Mesenchymal stem cell (in vitro differentiated cells and primary cell): ENCODE measurements at regions not wholly inside any gene's neighbourhood (a gene's known extent, or its start where the extent isn't known, plus 50 kb on each side); places are given as distances from the start of the nearest gene placed in this dataset.

ENCODE experiments used
- DNase-seq: peaks from one replicate; pipeline ENCODE4 v3.0.0-alpha.2; 2013
- H2AFZ ChIP-seq: one replicate; pipeline ENCODE4 v1.6.1; 2013; ENCODE audit warnings: low read depth, mild to moderate bottlenecking, control low read depth, inconsistent platforms, low read length, moderate library complexity
- H2AK5ac ChIP-seq: 2 replicates; pipeline ENCODE4 v1.6.1; 2013; ENCODE audit warnings: low read length, moderate library complexity, mild to moderate bottlenecking, inconsistent platforms; ENCODE audit not compliant: severe bottlenecking
- H2BK120ac ChIP-seq: one replicate; pipeline ENCODE4 v1.6.1; 2013; ENCODE audit warnings: low read depth, mild to moderate bottlenecking, inconsistent platforms, low read length, moderate library complexity
- H2BK12ac ChIP-seq, 2 experiments: one replicate each; pipeline ENCODE4 v1.6.1; 2013; ENCODE audit warnings: inconsistent platforms in 2 of 2, low read length in 2 of 2, mild to moderate bottlenecking in 2 of 2, moderate library complexity in 2 of 2, control low read depth in 1 of 2
- H2BK15ac ChIP-seq: one replicate; pipeline ENCODE4 v1.6.1; 2013; ENCODE audit warnings: mild to moderate bottlenecking, low read depth, inconsistent platforms; ENCODE audit not compliant: poor library complexity, severe bottlenecking
- H2BK5ac ChIP-seq: 2 replicates; pipeline ENCODE4 v1.6.1; 2013; ENCODE audit warnings: low read depth, mild to moderate bottlenecking, low read length, control low read depth, inconsistent platforms; ENCODE audit not compliant: poor library complexity, severe bottlenecking
- H3K14ac ChIP-seq, 2 experiments: one replicate each; pipeline ENCODE4 v1.6.1; 2013; ENCODE audit warnings: inconsistent platforms in 2 of 2, low read length in 2 of 2, control low read depth in 1 of 2, mild to moderate bottlenecking in 1 of 2, moderate library complexity in 1 of 2
- H3K18ac ChIP-seq, 2 experiments: one replicate each; pipeline ENCODE4 v1.6.1; 2013; ENCODE audit warnings: inconsistent platforms in 2 of 2, low read length in 2 of 2, control low read depth in 1 of 2, low read depth in 1 of 2, mild to moderate bottlenecking in 1 of 2
- H3K23ac ChIP-seq, 2 experiments: one replicate each; pipeline ENCODE4 v1.6.1; 2013; ENCODE audit warnings: inconsistent platforms in 2 of 2, low read length in 2 of 2, mild to moderate bottlenecking in 2 of 2, moderate library complexity in 2 of 2, control low read depth in 1 of 2
- H3K27ac ChIP-seq: 2 replicates; pipeline ENCODE4 v1.5.1; 2013; ENCODE audit warnings: mild to moderate bottlenecking, moderate library complexity, low read length, control low read depth, inconsistent platforms; ENCODE audit not compliant: poor library complexity, severe bottlenecking
- H3K27me3 ChIP-seq, 2 experiments: 2 replicates each; pipeline versions ENCODE4 v1.6.1 to v1.7.0; 2013; ENCODE audit warnings: low read length in 2 of 2, mild to moderate bottlenecking in 2 of 2, moderate library complexity in 2 of 2, control low read depth in 1 of 2, inconsistent platforms in 1 of 2; ENCODE audit not compliant: control insufficient read depth in 1 of 2, insufficient read depth in 1 of 2
- H3K36me3 ChIP-seq, 2 experiments: 2 replicates each; pipeline versions ENCODE4 v1.6.1 to v1.7.0; 2013; ENCODE audit warnings: low read length in 2 of 2, control low read depth in 1 of 2, inconsistent platforms in 1 of 2, low read depth in 1 of 2, mild to moderate bottlenecking in 1 of 2; ENCODE audit not compliant: insufficient read depth in 2 of 2, control insufficient read depth in 1 of 2
- H3K4ac ChIP-seq, 2 experiments: one replicate each; pipeline ENCODE4 v1.6.1; 2013; ENCODE audit warnings: inconsistent platforms in 2 of 2, low read length in 2 of 2, mild to moderate bottlenecking in 2 of 2, moderate library complexity in 2 of 2, control low read depth in 1 of 2, low read depth in 1 of 2
- H3K4me1 ChIP-seq: 2 replicates; pipeline ENCODE4 v1.6.1; 2013; ENCODE audit warnings: low read depth, low read length, control low read depth; ENCODE audit not compliant: control insufficient read depth, insufficient read depth
- H3K4me2 ChIP-seq: 2 replicates; pipeline ENCODE4 v1.6.1; 2013; ENCODE audit warnings: low read length, mild to moderate bottlenecking, inconsistent platforms; ENCODE audit not compliant: poor library complexity, severe bottlenecking
- H3K4me3 ChIP-seq, 2 experiments: 2 replicates each; pipeline versions ENCODE4 v1.5.1 to v1.7.0; 2013; ENCODE audit warnings: low read length in 2 of 2, mild to moderate bottlenecking in 2 of 2, control low read depth in 1 of 2, low read depth in 1 of 2; ENCODE audit not compliant: insufficient read depth in 1 of 2
- H3K79me1 ChIP-seq: replicated peaks from 2 replicates; pipeline ENCODE4 v1.6.1; 2013; ENCODE audit warnings: mild to moderate bottlenecking, control low read depth, low read length, inconsistent platforms; ENCODE audit not compliant: poor library complexity, severe bottlenecking
- H3K9ac ChIP-seq: 2 replicates; pipeline ENCODE4 v1.7.0; 2013; ENCODE audit warnings: mild to moderate bottlenecking, low read length, moderate library complexity
- H3K9me3 ChIP-seq: 2 replicates; pipeline ENCODE4 v1.7.0; 2013; ENCODE audit warnings: mild to moderate bottlenecking, low read length; ENCODE audit not compliant: control insufficient read depth
- H4K8ac ChIP-seq: one replicate; pipeline ENCODE4 v1.6.1; 2013; ENCODE audit warnings: inconsistent platforms, mild to moderate bottlenecking, low read length, moderate library complexity
- H4K91ac ChIP-seq: one replicate; pipeline ENCODE4 v1.6.1; 2013; ENCODE audit warnings: mild to moderate bottlenecking, low read length, inconsistent platforms
- WGBS: methylation state at CpG from one replicate; pipeline ENCODE4 v1.1.7; 2013; ENCODE audit warnings: mixed read lengths; 5-methylcytosine and 5-hydroxymethylcytosine counted together

DNA sequence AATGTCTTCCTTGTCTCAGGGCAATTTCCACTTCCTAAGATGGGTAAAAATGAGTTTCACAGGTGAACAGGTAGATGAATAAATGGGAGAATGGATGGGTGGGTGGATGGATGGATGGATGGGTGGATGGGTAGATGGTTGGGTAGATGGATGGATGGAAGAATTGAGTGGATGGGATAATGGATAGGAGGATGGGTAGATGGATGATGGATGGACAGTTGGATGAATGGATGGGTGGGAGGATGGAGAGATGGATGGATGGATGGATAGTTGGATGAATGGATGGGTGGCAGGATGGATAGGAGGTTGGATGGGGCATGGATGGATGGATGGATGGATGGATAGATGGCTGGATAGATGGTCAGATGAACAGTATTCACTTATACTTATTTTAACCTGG lies 90.9 kb downstream of the LRRC30 start:
- H3K36me3 ChIP-seq, result no peaks in the 10 kb centered on the region
- H3K9me3 ChIP-seq, result no peaks in the 10 kb centered on the region
- H3K27me3 ChIP-seq, result peaks cover 10 to 27% of the 10 kb centered on the region in 2 experiments
- no peaks in the 10 kb centered on the region for H3K79me1 ChIP-seq
- no peak overlapping the region for H2BK15ac ChIP-seq
- H3K4me1 ChIP-seq, result peaks cover 3% of the 10 kb centered on the region
- no peak overlapping the region for H3K18ac ChIP-seq
- no peak overlapping the region for H3K27ac ChIP-seq
- H3K14ac ChIP-seq, result no peak overlapping the region
- no peak overlapping the region for H3K23ac ChIP-seq
- H3K4me2 ChIP-seq, result no peak overlapping the region
- no peak overlapping the region for H3K9ac ChIP-seq
- no peak overlapping the region for H4K8ac ChIP-seq
- H3K4ac ChIP-seq, result no peak overlapping the region
- H2BK120ac ChIP-seq, result no peak overlapping the region
- no peak overlapping the region for H2BK12ac ChIP-seq
- no peak overlapping the region for H2AFZ ChIP-seq
- DNase-seq, result no peak
- H2AK5ac ChIP-seq, result no peak overlapping the region
- no peak overlapping the region for H2BK5ac ChIP-seq
- H4K91ac ChIP-seq, result no peak overlapping the region
- no peak overlapping the region for H3K4me3 ChIP-seq

DNA sequence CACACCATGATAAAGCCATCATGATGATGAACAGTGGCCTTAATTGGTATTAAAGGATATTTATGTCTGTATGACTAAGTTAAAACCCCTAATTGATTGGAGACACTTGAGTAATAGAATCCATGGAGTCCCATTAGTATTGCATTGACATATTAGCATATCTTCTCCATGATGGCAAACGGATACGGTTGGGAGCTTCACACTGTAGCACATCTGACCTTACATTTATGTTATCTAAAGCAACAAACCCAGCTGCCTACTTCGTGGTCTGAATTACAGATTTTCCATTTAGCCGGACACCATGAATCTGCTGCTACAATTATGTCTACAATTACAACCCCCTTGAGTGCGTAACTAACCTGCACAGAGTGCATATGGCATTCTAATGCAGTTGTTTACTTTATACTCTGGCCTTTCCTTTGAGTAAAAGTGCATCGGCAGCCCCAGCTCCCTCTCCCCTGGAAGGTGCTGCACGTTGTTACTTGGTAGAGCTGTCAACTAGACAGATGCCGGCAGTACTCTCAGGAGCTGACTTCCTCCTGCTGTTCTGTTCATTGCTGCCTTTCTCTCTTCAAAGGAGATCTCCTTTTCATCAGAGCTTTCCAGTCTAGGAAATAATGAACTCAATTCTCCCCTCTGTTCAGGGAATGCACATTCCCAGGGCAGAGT lies 92.1 kb downstream of the LRRC30 start:
- peaks cover under 1% of the 10 kb centered on the region for H3K4me1 ChIP-seq
- no peak overlapping the region for H2BK120ac ChIP-seq
- no peak overlapping the region for H2BK15ac ChIP-seq

DNA sequence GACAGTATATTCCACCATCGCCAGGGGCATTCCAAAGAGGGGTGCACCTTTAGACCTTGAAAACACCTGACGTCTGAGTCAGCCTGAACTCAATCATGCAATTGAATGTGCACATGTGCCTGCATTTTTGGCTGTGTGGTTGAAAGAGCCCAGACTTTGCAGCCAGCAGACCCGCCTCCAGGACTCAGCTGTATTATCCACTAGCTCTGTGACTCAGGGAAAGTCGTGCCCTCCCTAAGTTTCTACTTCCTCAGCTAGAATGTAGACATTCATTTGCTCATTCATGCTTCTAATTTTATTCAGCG lies 94.2 kb downstream of the LRRC30 start:
- no peak overlapping the region for H2BK12ac ChIP-seq
- H3K18ac ChIP-seq, result no peak overlapping the region
- H2AK5ac ChIP-seq, result no peak overlapping the region
- H2BK120ac ChIP-seq, result no peak overlapping the region
- no peak overlapping the region for H3K4ac ChIP-seq
- no peak overlapping the region for H2BK5ac ChIP-seq
- no peak overlapping the region for H3K9ac ChIP-seq
- H3K79me1 ChIP-seq, result no peaks in the 10 kb centered on the region
- no peak overlapping the region for H3K27ac ChIP-seq
- no peaks in the 10 kb centered on the region for H3K36me3 ChIP-seq
- H2AFZ ChIP-seq, result no peak overlapping the region
- H2BK15ac ChIP-seq, result no peak overlapping the region
- H3K27me3 ChIP-seq, result peaks cover 0 to 16% of the 10 kb centered on the region in 2 experiments
- DNase-seq, result no peak
- H3K4me1 ChIP-seq, result no peaks in the 10 kb centered on the region
- no peak overlapping the region for H4K91ac ChIP-seq
- H3K4me3 ChIP-seq, result no peak overlapping the region
- H4K8ac ChIP-seq, result no peak overlapping the region
- H3K14ac ChIP-seq, result no peak overlapping the region
- WGBS, result 85% methylated on average over 4 of the region's 5 CpGs
- no peak overlapping the region for H3K23ac ChIP-seq
- H3K9me3 ChIP-seq, result no peaks in the 10 kb centered on the region
- no peak overlapping the region for H3K4me2 ChIP-seq

More for the DNA sequence above, 92.1 kb downstream of the LRRC30 start:
- Histone ChIP-seq H3K4me3 (no peak overlapping the region), H3K79me1 (no peaks in the 10 kb centered on the region), H2BK12ac (no peak overlapping the region), H3K9ac (no peak overlapping the region), H3K4me2 (no peak overlapping the region), H3K18ac (no peak overlapping the region), H2AK5ac (no peak overlapping the region), H3K27me3 (peaks cover 10 to 25% of the 10 kb centered on the region in 2 experiments), H2AFZ (no peak overlapping the region), H3K23ac (no peak overlapping the region), H3K4ac (no peak overlapping the region), H4K8ac (no peak overlapping the region), H3K14ac (no peak overlapping the region), H4K91ac (no peak overlapping the region), H2BK5ac (no peak overlapping the region), H3K27ac (no peak overlapping the region), H3K9me3 (no peaks in the 10 kb centered on the region), H3K36me3 (no peaks in the 10 kb centered on the region)
- DNase-seq, result no peak
- WGBS, result 41% methylated on average over 8 of the region's 8 CpGs

DNA sequence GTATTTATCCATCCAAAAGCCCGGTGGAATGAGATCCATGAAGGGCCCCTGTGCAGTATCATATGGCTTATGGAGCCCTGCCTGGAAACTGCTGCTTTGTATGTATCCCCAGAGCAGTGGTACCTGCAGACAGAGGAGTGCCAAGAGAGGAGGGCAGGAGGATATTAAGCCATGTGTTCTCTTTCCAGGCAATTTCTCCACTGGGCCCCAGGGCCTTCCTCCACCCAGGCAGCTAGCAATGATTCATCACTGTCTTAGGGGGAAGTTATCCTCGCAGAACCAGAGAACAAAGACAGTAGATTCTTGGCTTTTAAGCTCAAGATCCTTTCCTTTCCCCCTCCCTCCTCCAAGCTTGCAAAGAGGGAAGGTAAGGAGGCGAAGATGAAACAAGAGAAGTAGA lies 98.1 kb downstream of the LRRC30 start:
- Histone ChIP-seq H2BK12ac (no peak overlapping the region), H3K14ac (no peak overlapping the region), H3K23ac (no peak overlapping the region), H3K18ac (no peak overlapping the region), H3K9me3 (no peaks in the 10 kb centered on the region), H3K4me3 (no peak overlapping the region), H2BK120ac (no peak overlapping the region), H2AFZ (no peak overlapping the region), H3K4me1 (no peaks in the 10 kb centered on the region), H3K4ac (no peak overlapping the region), H2AK5ac (no peak overlapping the region), H4K91ac (no peak overlapping the region), H4K8ac (no peak overlapping the region), H3K79me1 (no peaks in the 10 kb centered on the region), H2BK15ac (no peak overlapping the region), H3K27ac (no peak overlapping the region), H3K36me3 (no peaks in the 10 kb centered on the region), H3K27me3 (no peaks in the 10 kb centered on the region), H2BK5ac (no peak overlapping the region), H3K4me2 (no peak overlapping the region), H3K9ac (no peak overlapping the region)
- DNase-seq, result no peak
- WGBS, result 0% methylated on average over 1 of the region's 3 CpGs
